ENCODE measurements at regions not wholly inside any gene's neighbourhood (a gene's known extent, or its start where the extent isn't known, plus 50 kb on each side); places are given as distances from the start of the nearest gene placed in this dataset.

- DNase-seq = no peak
Observed at GRCh38 chr5:170159947-170160346, 54.2 kb downstream of the FOXI1 start.

GRCh38 chr5:170161069-170161468 is 55.4 kb downstream of the FOXI1 start:
- DNase-seq = no peak

- DNase-seq = no peak
Observed at GRCh38 chr5:170162631-170163321, 57.1 kb downstream of the FOXI1 start.

- DNase-seq = no peak
Observed at GRCh38 chr5:170164087-170164486, 58.4 kb downstream of the FOXI1 start.

GRCh38 chr5:170164921-170165320 is 59.2 kb downstream of the FOXI1 start:
- DNase-seq = no peak

GRCh38 chr5:170166101-170166500 is 60.4 kb downstream of the FOXI1 start:
- no peak for DNase-seq

- DNase-seq = no peak
Observed at GRCh38 chr5:170168002-170168401, 62.3 kb downstream of the FOXI1 start.

- no peak for DNase-seq
Observed at GRCh38 chr5:170168797-170169196, 63.1 kb downstream of the FOXI1 start.

GRCh38 chr5:170169996-170170395 is 62.8 kb upstream of the C5orf58 start:
- DNase-seq = no peak

GRCh38 chr5:170171811-170172210 is 61.0 kb upstream of the C5orf58 start:
- DNase-seq = no peak

- no peak for DNase-seq
Observed at GRCh38 chr5:170173227-170173626, 59.6 kb upstream of the C5orf58 start.

- no peak for DNase-seq
Observed at GRCh38 chr5:170173647-170174046, 59.1 kb upstream of the C5orf58 start.

GRCh38 chr5:170176916-170177315 is 55.9 kb upstream of the C5orf58 start:
- no peak for DNase-seq

GRCh38 chr5:170178814-170179213 is 54.0 kb upstream of the C5orf58 start:
- DNase-seq = no peak

- no peak for DNase-seq
Observed at GRCh38 chr5:170179626-170180025, 53.2 kb upstream of the C5orf58 start.

- no peak for DNase-seq
Observed at GRCh38 chr5:170181902-170182301, 50.9 kb upstream of the C5orf58 start.

GRCh38 chr5:170182491-170182890 is 50.3 kb upstream of the C5orf58 start:
- peak; percentile 88 for DNase-seq
